Hepatic stellate cell (primary cell): ENCODE measurements at regions not wholly inside any gene's neighbourhood (a gene's known extent, or its start where the extent isn't known, plus 50 kb on each side); places are given as distances from the start of the nearest gene placed in this dataset.
"Not testable (repeated sequence)": the region's sequence is repeated elsewhere in the genome, so short reads cannot be mapped to it uniquely, and the experiment has no call there.

Experiments used
- DNase-seq: peaks from one replicate; pipeline ENCODE4 v3.0.0; 2011; ENCODE audit warnings: low spot score

DNA sequence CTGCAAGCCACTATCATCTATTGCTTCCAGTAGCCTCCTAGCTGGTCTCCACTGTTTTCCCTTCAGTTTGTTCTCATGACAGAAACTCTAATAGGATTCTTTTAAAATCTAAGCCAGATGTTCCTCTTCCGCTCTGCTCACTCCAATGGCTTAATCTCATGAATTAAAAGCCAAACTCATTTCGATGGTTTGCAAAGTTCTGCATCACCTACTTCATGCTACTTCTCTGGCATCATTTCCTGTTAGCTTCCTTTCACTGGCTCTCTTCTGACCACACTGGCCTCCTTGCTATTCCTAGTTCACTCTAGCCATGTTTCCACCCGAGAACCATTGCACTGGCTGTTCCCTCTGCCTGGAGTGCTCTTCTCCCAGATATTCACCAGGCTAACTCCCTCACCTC lies 102.0 kb upstream of the LSM6 start:
- no peak for DNase-seq

DNA sequence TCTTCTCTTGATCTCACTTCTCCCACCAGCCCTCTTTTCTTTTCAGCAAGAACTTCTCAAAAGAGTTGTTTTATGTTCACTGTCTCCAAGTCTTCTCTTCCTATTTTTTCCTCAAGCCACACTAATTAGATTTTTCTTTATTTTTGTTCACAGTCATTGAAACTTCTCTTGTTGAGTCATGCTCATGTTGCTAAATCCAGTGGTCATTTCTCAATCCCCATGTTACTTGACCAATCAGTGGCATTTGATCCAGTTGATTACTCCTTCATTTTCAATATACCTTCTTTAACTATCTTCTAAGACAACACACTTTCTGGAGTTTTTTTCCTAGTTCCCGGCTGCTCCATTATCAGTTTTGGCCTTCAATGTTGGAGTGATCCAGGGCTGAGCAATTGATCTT lies 103.1 kb upstream of the LSM6 start:
- DNase-seq = no peak

DNA sequence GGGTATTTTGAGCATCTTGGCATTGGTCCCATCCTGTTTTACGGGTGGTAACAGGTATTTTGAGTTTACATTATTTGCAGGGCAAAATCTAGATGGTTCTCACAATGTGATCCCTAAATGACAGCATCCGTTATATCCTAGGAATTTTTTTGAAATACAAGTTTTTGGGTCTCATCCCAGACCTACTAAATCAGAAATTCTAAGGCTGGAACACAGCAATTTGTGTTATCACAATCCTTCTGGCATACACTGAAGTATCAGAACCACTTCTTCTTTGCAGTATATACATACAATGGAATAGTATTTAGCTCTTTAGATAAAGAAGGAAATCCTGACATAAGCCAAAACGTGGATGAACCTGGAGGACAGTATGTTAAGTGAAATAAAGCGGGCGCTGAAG lies 104.1 kb upstream of the LSM6 start:
- DNase-seq = no peak

DNA sequence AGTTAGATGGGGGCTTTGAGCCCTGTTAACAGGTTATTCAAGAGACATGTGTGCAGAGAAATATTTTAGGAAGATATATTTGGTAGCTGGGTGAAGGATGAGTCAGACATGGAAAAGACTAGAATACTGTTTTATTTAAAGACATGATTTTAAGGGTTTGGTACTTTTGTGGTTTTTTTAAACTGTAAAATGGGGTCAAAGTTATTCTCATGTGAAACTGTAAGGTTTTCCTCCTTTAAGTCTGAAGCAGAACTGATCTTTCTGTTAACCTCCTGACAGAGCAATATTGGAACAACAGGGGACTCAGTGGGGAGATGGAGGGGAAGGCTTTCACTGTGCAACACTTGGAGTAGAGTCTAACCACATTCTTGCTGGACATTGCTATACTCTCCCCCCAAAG lies 112.4 kb upstream of the LSM6 start:
- no peak for DNase-seq

DNA sequence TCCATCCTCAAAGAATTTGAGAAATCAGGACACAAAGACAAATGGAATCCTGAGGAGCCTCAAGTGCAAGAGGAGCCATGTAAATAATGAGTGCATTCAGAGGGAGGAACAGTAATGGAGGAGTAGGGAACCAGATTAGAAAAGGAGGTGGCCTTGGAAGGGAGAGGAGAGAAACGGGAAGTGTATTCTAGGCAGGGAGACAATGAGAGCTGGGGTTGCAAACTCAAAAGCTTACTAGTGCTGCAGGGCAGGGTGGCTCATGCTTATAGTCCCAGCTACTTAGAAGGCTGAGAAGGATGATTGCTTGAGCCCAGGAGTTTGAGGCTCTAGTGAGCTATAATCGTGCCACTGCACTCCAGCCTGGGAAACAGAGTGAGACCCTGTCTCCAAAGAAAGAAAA lies 113.2 kb upstream of the LSM6 start:
- DNase-seq = no peak

DNA sequence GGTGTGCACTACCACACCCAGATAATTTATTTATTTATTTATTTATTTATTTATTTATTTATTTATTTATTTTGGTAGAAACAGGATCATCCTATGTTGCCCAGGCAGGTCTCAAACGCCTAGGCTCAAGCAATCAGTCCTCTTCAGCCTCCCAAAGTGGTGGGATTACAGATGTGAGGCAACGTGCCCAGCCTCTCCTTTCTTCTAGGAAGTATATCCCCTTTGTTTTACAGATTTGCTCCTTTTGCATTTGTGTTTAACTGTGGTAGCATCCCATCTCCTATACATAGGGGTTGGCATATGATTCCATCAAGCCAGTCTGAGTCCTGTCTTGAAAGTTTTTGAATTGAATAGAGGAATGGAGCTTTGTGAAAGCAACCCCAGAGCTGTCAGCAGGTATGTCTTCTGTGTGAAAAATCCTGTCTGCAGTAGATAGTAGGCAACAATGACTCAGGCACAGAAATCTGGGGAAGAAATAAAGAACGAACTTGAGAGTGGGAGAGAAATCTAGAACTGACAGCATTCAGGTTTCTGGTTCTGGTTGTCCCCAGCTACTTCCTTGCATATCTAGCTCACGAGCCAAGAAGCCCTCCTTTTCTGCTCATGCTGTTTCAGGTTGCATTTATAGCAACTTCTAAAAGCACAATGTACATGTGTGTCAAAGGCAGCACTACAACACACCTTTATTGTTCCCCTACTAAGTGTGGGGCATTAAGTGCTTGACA lies 113.7 kb upstream of the LSM6 start:
- DNase-seq = no peak

DNA sequence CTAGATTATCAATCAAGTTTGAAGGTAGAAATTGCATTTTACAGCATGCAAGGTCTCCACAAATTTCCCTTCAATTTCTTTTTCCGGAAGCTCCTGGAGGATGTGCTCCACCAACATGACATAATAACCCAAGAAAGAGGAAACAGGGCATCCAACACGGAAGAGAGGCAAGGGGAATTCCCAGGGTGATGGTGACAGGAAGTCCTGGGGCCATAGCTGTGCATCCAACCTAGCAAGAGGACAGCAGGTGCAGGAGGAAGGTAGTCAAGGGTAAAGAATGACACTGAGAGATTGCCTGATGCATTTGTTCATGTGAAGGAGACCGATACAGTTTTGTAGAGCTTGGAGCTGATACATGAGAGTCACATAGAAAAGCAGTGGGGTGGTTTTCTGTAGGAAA lies 115.7 kb upstream of the LSM6 start:
- DNase-seq = no peak

DNA sequence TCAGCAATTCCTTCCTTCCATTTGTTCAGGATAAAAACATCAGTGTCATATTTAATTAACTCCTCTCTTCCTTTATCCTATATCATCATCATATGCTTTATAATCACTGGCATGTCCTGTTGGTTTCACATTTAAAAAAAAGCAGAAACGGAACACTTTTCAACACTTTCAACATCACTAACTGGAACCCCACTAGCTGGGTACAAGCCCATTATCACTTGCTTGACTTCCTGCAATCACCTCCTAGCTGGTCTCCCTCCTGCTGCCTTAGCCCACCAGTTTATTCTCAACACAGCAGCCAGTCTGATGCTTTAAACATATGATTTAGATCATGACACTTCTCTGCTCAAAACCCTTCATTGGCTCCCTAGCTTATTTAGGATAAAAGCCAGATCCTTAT lies 116.4 kb upstream of the LSM6 start:
- no peak for DNase-seq

DNA sequence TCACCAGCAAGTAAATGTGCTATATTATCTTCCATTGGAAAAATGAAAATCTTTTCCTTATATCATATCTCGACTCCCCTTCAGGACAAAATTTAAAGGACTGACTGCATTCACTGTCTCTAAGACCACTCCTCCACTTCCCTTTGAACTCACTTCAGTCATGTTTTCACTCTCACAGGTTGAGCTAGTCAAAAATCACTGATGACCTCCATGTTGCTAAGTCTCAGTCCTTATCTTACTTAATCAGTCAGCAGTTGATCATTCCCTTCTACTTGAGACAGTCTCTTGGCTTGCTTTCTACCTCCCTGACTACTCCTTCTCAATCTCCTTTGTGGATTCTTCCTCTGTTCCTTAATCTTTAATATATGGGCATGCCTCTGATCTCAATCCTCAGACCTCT lies 117.0 kb upstream of the LSM6 start:
- DNase-seq = no peak

DNA sequence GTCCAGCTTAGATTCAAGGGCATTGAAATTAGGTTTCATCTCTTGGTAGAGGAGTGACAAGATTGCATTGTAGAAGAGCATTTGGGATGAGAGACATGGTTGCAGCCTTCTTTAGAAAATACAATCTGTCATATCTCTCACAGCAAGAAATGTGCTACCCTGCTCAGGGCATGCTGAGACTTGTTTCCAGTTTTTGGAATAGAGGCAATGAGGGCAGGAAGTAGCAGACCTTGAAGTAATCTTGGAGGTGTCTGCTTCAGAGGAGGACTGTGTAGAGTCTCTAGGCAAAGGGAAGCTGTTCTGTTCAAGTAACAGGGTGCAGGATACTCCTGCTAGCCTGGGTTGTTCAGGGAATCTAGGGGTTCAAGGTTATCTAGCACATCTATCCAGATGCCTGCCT lies 116.1 kb upstream of the ZNF827 start:
- no peak for DNase-seq

DNA sequence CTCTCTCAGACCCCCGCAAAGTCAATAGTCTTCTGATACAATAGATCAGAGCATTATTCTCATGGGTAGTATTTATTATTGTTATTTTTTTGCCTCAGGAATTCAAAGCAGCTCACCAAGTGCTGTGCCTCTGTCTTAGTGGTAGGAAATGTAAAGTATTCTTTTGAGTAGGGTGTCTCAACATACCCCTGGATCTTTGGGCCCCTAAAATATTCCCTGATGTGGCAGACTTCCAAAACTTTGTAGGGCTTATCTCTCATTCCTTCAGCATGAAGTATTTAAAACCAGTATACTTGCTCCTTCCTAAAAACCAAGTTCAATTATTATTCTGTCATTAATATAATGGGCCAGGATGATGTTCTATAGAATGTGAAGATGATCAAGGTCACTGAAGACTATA lies 115.3 kb upstream of the ZNF827 start:
- no peak for DNase-seq

DNA sequence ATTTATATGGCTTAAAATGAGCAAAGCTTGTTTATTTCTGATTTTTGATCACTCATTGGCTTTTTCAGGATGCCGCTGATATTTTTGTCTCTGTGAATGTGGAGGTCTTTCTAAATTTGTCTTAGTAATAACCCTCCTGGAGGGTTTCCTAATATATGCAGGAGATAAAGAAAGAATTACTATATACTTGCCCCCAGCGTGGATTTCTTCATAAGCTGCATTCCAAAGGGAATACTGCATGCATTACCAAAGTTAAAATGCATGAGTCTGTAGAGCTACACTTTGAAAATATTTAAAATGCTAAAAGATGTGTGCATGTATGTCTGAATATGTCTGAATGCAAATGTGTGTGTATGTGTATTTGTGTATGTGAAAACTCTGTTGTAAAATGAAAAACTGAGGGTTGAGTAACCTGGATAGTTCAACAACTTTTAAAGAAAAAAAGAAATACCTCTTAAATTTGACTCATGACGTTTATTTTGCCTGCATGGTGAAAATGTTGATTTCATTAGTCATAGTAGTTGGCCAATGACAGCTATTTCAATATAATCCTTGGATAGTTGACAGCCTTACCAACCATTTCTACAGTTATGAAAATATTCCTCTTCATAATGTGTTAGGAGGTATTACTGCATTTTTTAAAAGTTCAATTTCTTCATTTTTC lies 113.2 kb upstream of the ZNF827 start:
- peak; percentile 29 for DNase-seq

DNA sequence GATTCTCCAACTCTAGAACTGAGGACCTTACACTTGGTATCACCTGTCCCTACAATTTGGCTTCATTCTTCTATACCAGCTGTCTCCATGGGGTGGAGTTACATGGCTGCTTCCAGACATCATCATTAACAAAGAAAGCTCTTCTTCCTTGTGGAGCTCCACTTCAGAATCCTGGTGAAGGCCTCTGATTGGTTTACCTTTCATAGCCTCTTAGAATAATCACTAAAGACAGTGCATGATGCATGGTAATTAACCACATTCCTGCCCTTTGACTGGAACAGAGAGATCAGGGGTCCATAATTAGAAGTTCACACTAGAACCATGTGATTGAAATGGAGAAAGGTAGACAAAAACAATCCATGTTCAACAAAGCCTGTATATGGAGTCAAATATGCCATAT lies 112.6 kb upstream of the ZNF827 start:
- DNase-seq = no peak

DNA sequence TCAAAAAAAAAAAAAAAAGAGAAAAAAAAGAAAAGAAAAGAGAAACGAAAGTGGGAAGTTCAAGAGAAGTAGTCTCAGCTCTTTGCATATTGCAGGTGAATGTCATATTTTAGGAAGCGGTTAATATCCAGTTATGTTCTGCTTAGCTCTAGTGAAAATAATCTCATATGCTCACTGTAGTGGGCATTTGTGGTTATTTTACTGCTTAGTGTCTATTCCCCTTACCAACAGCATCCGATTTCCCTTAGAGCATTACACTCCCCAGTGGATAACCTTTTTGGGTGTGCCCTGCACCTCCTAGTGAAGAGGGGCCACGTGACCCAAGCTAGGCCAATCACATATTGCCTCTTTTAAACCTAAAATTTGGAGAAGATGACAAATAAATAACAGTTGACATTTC lies 111.2 kb upstream of the ZNF827 start:
- no peak for DNase-seq

DNA sequence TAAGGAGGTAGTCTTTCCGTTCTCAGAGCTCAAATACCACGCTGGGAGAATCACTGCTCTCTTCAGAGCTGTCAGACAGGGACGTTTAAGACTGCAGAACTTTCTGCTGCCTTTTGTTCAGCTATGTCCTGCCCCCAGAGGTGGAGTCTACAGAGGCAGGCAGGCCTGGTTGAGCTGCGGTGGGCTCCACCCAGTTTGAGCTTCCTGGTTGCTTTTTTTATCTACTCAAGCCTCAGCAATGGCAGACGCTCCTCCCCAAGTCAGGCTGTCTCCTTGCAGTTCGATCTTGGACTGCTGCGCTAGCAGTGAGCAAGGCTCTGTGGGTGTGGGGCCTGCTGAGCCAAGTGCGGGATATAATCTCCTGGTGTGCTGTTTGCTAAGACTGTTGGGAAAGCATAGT lies 109.1 kb upstream of the ZNF827 start:
- DNase-seq = not testable (repeated sequence)

DNA sequence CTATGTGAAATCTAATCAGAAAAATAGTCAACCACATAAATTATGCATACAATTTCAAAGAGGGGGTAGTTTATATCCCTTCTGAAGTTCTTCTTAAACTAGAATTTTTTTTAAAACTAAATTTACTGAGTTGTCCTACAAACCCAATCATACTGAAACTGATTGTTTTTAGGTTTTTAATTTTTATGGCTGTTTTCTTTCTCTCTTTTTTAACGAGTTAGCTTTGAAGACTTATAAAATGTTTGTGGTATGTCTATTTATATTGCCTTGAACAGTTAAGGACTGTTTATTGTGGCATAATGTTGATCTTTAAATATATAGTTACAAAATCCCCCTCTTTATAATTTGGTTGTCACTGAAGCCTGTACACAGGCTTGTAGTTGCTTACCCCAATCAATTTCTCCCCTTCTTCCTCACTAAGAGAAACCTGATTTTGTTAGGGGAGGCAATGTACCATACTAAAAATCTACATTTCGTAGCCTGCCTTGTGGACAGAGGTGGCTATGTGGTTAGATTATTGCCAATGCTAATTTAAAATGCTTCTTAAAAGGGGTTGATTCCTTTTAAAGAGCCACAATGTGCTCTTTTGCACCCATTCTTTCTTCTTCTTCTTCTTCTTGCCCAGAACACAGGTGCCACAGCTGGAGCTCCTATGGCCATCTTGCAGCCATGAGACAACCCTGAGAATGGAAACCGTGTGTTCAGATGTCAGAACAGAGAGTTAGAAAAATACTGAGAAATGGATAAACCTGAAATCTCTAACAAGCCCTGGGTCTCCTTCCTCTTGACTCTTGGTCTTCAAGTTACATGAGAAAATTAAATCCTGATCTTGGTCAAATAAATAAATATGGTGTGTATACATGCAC lies 102.7 kb upstream of the ZNF827 start:
- DNase-seq = no peak

DNA sequence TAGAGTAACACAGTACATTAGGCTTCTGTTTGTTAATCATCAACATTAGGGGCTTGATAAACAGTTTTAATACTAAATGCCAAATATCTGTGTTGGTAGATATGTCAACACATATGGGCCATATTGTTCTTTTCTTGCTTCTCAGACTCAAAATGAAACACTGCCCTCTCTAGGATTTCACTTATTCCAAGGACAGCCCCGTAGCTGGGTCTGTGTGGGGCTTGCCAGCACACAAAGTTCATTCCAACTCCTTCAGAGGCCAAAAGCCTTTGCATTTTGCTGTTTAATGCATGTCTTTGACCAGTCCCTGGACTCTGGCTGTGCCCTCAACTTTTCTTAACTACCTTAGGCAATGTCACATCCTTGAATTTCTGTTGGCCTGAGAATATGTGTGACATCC lies 102.0 kb upstream of the ZNF827 start:
- DNase-seq = no peak

DNA sequence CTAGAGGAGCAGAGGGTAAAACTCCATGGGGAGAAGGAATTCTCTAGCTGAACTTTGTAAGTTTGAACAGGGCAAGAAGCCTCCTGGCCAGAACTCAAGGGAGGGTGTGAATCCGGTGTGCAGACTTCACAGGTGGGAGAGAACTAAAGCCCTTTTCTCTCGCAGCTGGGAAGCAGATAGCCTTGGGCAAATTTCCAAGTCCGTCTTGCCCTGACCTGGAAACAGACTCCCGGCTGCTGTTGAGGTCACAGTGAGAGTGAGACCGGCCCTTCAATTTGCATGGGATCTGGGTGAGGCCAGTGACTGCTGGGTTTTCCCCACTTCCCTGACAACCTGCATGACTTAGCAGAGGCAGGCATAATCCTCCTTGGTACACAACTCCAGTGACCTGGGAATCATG lies 94.5 kb upstream of the ZNF827 start:
- DNase-seq = no peak

DNA sequence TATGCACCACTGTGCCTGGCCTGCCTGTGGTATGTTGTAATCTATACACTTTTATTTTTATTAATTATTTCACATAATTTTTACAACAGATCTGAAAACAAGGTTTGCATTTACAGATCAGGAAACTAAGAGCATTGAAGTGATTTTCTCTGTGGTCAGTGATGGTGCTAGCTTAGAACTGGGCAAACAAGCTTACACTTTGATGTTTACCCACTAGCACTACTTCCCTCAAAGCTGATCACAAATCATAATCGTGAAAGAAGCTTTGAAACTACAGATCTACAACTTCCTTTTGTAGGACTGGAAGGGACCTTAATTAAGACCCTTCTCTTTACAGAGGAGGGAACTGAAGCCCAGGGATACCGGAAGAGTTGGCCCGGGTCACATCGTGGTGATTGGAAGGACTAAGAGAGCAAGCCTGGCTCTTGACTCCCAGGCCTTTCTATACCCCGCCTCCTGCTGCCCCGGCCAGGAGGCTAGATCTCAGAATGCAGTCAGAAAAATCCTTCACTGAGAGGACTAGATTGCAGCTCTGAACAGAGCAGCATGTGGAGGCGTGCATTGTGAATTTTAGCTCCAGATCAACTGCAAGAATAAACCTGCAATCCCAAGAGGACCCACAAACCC lies 93.7 kb upstream of the ZNF827 start:
- no peak for DNase-seq

DNA sequence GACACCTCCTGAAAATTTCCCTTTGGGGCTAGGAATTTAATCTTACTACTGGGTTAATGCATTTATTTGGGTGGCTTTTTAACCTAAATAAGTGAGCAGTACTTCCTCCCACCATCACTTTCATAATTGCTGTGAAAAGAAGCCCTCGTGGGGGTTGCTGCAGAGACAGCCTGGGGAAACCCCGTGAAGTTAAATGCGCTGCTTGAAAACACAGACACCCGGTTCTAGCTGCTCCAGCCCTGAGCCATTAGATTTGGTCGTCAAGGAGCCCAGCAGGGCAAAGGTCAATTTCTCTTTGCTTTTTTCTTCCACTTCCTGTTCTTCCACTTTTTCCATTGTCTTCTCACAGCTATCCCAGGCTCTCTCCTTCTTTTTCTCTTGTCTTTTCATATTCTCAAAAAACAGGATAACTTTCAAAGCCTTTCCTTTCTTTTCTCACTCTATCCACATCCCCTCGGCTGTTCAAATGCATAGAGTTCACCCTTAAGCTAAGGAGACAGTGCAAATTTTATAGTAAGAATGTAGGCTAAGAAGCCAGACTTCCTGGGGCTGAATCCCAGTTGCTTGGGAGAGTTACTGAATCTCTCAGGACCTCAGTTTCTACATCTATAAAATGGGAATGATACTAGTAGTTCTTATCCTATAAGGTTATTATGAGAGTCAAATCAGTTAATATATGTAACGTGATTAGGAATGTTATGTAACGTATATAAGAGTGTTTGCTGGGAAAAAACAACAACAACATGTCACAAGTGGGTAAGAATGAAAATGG lies 91.5 kb upstream of the ZNF827 start:
- DNase-seq = no peak

DNA sequence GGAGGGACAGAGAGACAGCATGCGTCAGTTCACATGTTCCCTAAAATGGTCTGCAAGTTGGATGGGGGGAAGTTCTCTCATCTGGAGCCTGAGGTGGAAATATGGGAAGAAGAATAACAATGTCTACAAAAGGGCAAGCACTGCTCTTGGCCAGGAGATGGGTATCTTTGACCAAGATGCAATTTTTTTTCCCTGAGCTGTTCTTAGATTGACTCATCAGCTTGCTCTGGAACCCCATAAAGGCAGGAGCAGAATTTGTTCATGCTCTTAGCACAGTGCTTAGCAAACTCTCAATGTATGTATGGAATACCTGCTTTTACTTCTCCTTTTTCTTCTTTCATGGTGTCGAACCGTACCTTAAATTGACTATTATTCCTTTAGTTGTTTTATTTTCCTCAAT lies 90.5 kb upstream of the ZNF827 start:
- DNase-seq = no peak

DNA sequence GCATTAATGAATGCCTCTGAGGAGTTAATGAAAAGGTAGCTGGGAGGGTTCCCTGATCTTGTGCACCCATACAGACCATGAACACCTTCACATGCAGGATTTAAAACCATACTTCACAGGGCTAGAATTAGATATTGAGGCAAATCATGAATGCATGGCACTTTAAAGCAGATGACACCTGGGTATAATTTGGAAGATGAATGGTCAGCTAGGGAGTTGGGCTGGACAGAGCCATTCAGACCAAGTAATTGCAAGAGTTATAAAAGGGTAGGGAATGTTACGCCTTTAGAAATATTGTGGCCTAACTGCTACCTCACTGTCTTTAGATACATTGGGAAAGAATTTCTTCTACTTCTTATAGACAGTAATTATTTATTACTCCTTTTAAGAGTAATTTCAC lies 89.1 kb upstream of the ZNF827 start:
- DNase-seq = no peak
